Neuronal stem cell (in vitro differentiated cells): ENCODE measurements at regions not wholly inside any gene's neighbourhood (a gene's known extent, or its start where the extent isn't known, plus 50 kb on each side); places are given as distances from the start of the nearest gene placed in this dataset.

ENCODE experiments used
- DNase-seq: peaks from one replicate; pipeline ENCODE4 v3.0.0-alpha.2; 2013; ENCODE audit warnings: low spot score
- H2AFZ ChIP-seq: one replicate; pipeline ENCODE4 v1.6.1; 2013; ENCODE audit warnings: mild to moderate bottlenecking, low read length, inconsistent platforms
- H2AK5ac ChIP-seq: 2 replicates; pipeline ENCODE4 v1.6.1; 2013; ENCODE audit warnings: low read depth, mild to moderate bottlenecking, inconsistent platforms, low read length, moderate library complexity, mixed read lengths
- H2BK120ac ChIP-seq: 2 replicates; pipeline ENCODE4 v1.6.1; 2013; ENCODE audit warnings: low read depth, mild to moderate bottlenecking, inconsistent platforms, low read length, moderate library complexity, mixed read lengths
- H2BK12ac ChIP-seq: one replicate; pipeline ENCODE4 v1.6.1; 2013; ENCODE audit warnings: low read length, inconsistent platforms
- H2BK15ac ChIP-seq: 2 replicates; pipeline ENCODE4 v1.6.1; 2013; ENCODE audit warnings: mild to moderate bottlenecking, low read length, inconsistent platforms, mixed read lengths
- H2BK5ac ChIP-seq: one replicate; pipeline ENCODE4 v1.6.1; 2013; ENCODE audit warnings: inconsistent platforms, mild to moderate bottlenecking, low read length, moderate library complexity
- H3K14ac ChIP-seq: one replicate; pipeline ENCODE4 v1.6.1; 2013; ENCODE audit warnings: low read length, inconsistent platforms
- H3K18ac ChIP-seq: 2 replicates; pipeline ENCODE4 v1.6.1; 2013; ENCODE audit warnings: low read length, inconsistent platforms
- H3K23ac ChIP-seq: 2 replicates; pipeline ENCODE4 v1.6.1; 2013; ENCODE audit warnings: low read depth, mild to moderate bottlenecking, mixed read lengths, low read length, inconsistent platforms; ENCODE audit not compliant: poor library complexity
- H3K27ac ChIP-seq: replicated peaks from 3 replicates; pipeline ENCODE4 v1.5.1; 2013; ENCODE audit warnings: low read length, inconsistent platforms
- H3K27me3 ChIP-seq, 3 experiments: 2 replicates each; pipeline ENCODE4 v1.6.1; 2013; ENCODE audit warnings: low read length in 3 of 3, mild to moderate bottlenecking in 2 of 3, inconsistent platforms in 1 of 3, low read depth in 1 of 3, mixed read lengths in 1 of 3, moderate library complexity in 1 of 3; ENCODE audit not compliant: control insufficient read depth in 3 of 3, insufficient read depth in 3 of 3
- H3K36me3 ChIP-seq, 2 donors: replicated peaks in 1 of 2; 2 replicates each; pipeline ENCODE4 v1.6.1; 2013; ENCODE audit warnings: low read length in 2 of 2; ENCODE audit not compliant: control insufficient read depth in 2 of 2, insufficient read depth in 2 of 2
- H3K4ac ChIP-seq: 2 replicates; pipeline ENCODE4 v1.6.1; 2013; ENCODE audit warnings: inconsistent platforms, mild to moderate bottlenecking, low read length, moderate library complexity
- H3K4me1 ChIP-seq, 2 donors: 1 replicate in 1 of 2; 2 replicates in 1 of 2; pipeline ENCODE4 v1.6.1; 2013; ENCODE audit warnings: low read length in 2 of 2, low read depth in 1 of 2; ENCODE audit not compliant: control insufficient read depth in 2 of 2, insufficient read depth in 1 of 2
- H3K4me2 ChIP-seq: one replicate; pipeline ENCODE4 v1.6.1; 2013; ENCODE audit warnings: mild to moderate bottlenecking, low read length, inconsistent platforms; ENCODE audit not compliant: insufficient read depth, poor library complexity, severe bottlenecking
- H3K4me3 ChIP-seq, 2 donors: 2 replicates each; pipeline ENCODE4 v1.5.1; 2013; ENCODE audit warnings: low read length in 2 of 2, mild to moderate bottlenecking in 2 of 2, inconsistent platforms in 1 of 2, moderate library complexity in 1 of 2
- H3K79me1 ChIP-seq: one replicate; pipeline ENCODE4 v1.6.1; 2013; ENCODE audit warnings: low read depth, mild to moderate bottlenecking, inconsistent platforms, low read length, moderate library complexity
- H3K9ac ChIP-seq: one replicate; pipeline ENCODE4 v1.6.1; 2013; ENCODE audit warnings: mild to moderate bottlenecking, low read depth, low read length, inconsistent platforms; ENCODE audit not compliant: poor library complexity
- H3K9me3 ChIP-seq, 2 donors: replicated peaks in 1 of 2; 2 replicates each; pipeline versions ENCODE3 to v1.6.1; 2013; ENCODE audit warnings: low read length in 2 of 2, mild to moderate bottlenecking in 2 of 2, inconsistent platforms in 1 of 2, low read depth in 1 of 2, mixed read lengths in 1 of 2, moderate library complexity in 1 of 2; ENCODE audit not compliant: control insufficient read depth in 2 of 2, insufficient read depth in 1 of 2
- H4K8ac ChIP-seq: one replicate; pipeline ENCODE4 v1.6.1; 2013; ENCODE audit warnings: low read depth, mild to moderate bottlenecking, inconsistent platforms, low read length, moderate library complexity
- H4K91ac ChIP-seq: one replicate; pipeline ENCODE4 v1.6.1; 2013; ENCODE audit warnings: low read length, low read depth, mild to moderate bottlenecking, inconsistent platforms; ENCODE audit not compliant: poor library complexity
- WGBS, 2 donors: extraction: QIAGEN DNeasy Blood & Tissue Kit; methylation state at CpG; one replicate each; pipeline ENCODE4 v1.1.7; 2013; ENCODE audit warnings: missing lambda C conversion rate in 2 of 2, mixed read lengths in 1 of 2; ENCODE audit not compliant: insufficient read length in 2 of 2, insufficient replicate concordance in 1 of 2; ENCODE audit errors: extremely low coverage in 2 of 2; 5-methylcytosine and 5-hydroxymethylcytosine counted together

DNA sequence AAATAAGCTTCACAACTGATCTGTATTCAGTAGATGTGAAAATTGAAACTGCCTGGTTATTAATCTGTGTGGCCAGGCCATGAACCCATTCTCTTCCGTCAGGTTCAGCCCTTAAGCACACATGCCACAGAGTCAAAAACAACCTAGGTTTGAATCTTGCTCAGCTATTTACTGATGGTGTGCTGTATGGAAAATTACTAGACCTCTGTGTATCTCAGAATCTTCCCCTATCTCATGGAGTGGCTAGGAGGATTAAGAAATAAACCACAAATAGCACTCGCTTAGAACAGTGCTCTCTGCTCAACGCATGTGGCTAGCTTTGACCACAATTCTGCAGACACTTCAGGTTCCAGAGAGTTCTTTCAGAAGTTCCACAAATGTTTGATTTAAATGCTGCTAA is 240.7 kb upstream of the PLEKHG7 start:
- peaks cover 0 to 2% of the 10 kb centered on the region in 2 donors for H3K9me3 ChIP-seq
- H4K91ac ChIP-seq = no peak overlapping the region
- H2AFZ ChIP-seq = no peak overlapping the region
- no peak for DNase-seq
- no peak overlapping the region for H3K27ac ChIP-seq
- no peak overlapping the region for H3K9ac ChIP-seq
- no peak overlapping the region for H3K23ac ChIP-seq
- no peak overlapping the region for H3K4ac ChIP-seq
- H2AK5ac ChIP-seq = no peak overlapping the region
- no CpG with 5 or more reads among the region's 3 CpGs for WGBS, 2 donors
- H4K8ac ChIP-seq = no peak overlapping the region
- peaks cover 5 to 12% of the 10 kb centered on the region in 2 donors for H3K4me1 ChIP-seq
- H2BK12ac ChIP-seq = no peak overlapping the region
- no peaks in the 10 kb centered on the region for H3K36me3 ChIP-seq
- no peak overlapping the region for H3K18ac ChIP-seq
- H2BK5ac ChIP-seq = no peak overlapping the region
- H3K79me1 ChIP-seq = no peaks in the 10 kb centered on the region
- H2BK15ac ChIP-seq = no peak overlapping the region
- no peaks in the 10 kb centered on the region for H3K27me3 ChIP-seq
- no peak overlapping the region for H3K4me2 ChIP-seq
- H2BK120ac ChIP-seq = no peak overlapping the region
- no peak overlapping the region for H3K14ac ChIP-seq
- H3K4me3 ChIP-seq = no peak overlapping the region

DNA sequence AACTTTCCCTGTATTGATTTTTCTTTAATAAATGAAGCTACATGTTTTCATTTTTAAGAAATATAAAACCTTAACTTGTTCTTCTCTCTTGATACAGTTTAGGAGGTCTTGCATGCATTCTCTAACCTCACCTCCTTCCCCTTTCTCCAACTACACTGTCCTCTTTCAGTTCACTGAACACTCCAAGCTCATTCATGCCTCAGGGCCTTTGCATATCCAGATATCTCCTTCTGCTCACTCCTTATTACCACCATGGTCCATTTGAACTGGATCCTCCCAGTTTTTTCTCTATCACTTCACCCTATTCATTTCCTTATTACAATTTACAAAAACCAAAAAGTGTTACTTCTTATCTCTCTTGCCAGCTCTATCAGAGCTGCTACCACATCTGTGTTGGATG is 242.9 kb upstream of the PLEKHG7 start:
- Histone ChIP-seq H3K36me3 (no peaks in the 10 kb centered on the region), H4K8ac (no peak overlapping the region), H3K4me2 (no peak overlapping the region), H3K4ac (no peak overlapping the region), H3K27ac (no peak overlapping the region), H2BK120ac (no peak overlapping the region), H3K4me1 (peaks cover 0 to 2% of the 10 kb centered on the region in 2 donors), H2AFZ (no peak overlapping the region), H2AK5ac (no peak overlapping the region), H3K9ac (no peak overlapping the region), H4K91ac (no peak overlapping the region), H3K18ac (no peak overlapping the region), H3K27me3 (no peaks in the 10 kb centered on the region), H2BK5ac (no peak overlapping the region), H3K79me1 (no peaks in the 10 kb centered on the region), H3K14ac (no peak overlapping the region), H3K23ac (no peak overlapping the region), H3K9me3 (no peaks in the 10 kb centered on the region), H3K4me3 (no peak overlapping the region), H2BK12ac (no peak overlapping the region), H2BK15ac (no peak overlapping the region)
- no peak for DNase-seq

DNA sequence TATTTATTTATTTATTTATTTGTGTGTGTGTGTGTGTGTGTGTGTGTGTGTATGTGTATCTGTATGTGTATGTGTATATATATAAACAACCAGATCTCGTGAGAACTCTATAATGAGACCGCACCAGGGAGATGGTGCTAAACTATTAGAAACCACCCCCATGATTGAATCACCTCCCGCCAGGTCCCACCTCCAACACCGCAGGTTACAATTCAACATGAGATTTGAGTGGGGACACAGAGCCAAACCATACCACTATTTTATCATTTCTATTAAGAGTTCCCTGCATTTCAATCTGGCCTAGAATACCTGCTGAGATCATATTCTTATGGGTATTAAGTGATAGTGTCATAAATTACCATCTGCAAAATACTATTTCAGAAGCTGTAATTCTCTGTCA is 243.8 kb upstream of the PLEKHG7 start:
- Histone ChIP-seq H3K27ac (no peak overlapping the region), H3K4me3 (no peak overlapping the region), H3K79me1 (no peaks in the 10 kb centered on the region), H3K18ac (no peak overlapping the region), H3K4me1 (peaks cover 0 to 2% of the 10 kb centered on the region in 2 donors), H4K91ac (no peak overlapping the region), H2BK12ac (no peak overlapping the region), H2BK5ac (no peak overlapping the region), H3K9ac (no peak overlapping the region), H4K8ac (no peak overlapping the region), H2AFZ (no peak overlapping the region), H3K23ac (no peak overlapping the region), H3K4ac (no peak overlapping the region), H2AK5ac (no peak overlapping the region), H3K14ac (no peak overlapping the region), H3K27me3 (no peaks in the 10 kb centered on the region), H2BK15ac (no peak overlapping the region), H3K9me3 (no peaks in the 10 kb centered on the region), H3K4me2 (no peak overlapping the region), H3K36me3 (no peaks in the 10 kb centered on the region), H2BK120ac (no peak overlapping the region)
- no peak for DNase-seq
- no CpG with 5 or more reads among the region's 4 CpGs for WGBS, 2 donors

GRCh38 chr12:92457458-92458180 is 245.2 kb upstream of the PLEKHG7 start:
- no CpG with 5 or more reads among the region's 4 CpGs for WGBS, 2 donors
- Histone ChIP-seq H3K4me2 (no peak overlapping the region), H3K14ac (no peak overlapping the region)

More at GRCh38 chr12:92457458-92458180, 245.2 kb upstream of the PLEKHG7 start:
- no peak overlapping the region for H2BK5ac ChIP-seq
- peaks cover 0 to 4% of the 10 kb centered on the region in 2 donors for H3K9me3 ChIP-seq
- no peak overlapping the region for H4K8ac ChIP-seq
- H2AFZ ChIP-seq = no peak overlapping the region
- H2BK120ac ChIP-seq = no peak overlapping the region
- no peak overlapping the region for H3K4ac ChIP-seq
- no peaks in the 10 kb centered on the region for H3K36me3 ChIP-seq
- no peaks in the 10 kb centered on the region for H3K27me3 ChIP-seq
- H2BK12ac ChIP-seq = no peak overlapping the region
- H2BK15ac ChIP-seq = no peak overlapping the region
- no peaks in the 10 kb centered on the region for H3K79me1 ChIP-seq
- DNase-seq = no peak
- H3K18ac ChIP-seq = no peak overlapping the region
- no peak overlapping the region for H2AK5ac ChIP-seq
- no peak overlapping the region for H4K91ac ChIP-seq
- H3K4me3 ChIP-seq = no peak overlapping the region
- no peak overlapping the region for H3K9ac ChIP-seq
- H3K23ac ChIP-seq = no peak overlapping the region
- H3K27ac ChIP-seq = no peak overlapping the region
- H3K4me1 ChIP-seq = peaks cover 0 to 2% of the 10 kb centered on the region in 2 donors
